Natural killer cell (primary cell): ENCODE measurements at regions not wholly inside any gene's neighbourhood (a gene's known extent, or its start where the extent isn't known, plus 50 kb on each side); places are given as distances from the start of the nearest gene placed in this dataset.

ENCODE experiments used
- ATAC-seq, 3 donors: fragments of 150-1000 bp in 2 of 3; fragments of 200-7000 bp in 1 of 3; cut with Tn5 transposase; 1 replicate in 1 of 3; 2 replicates in 2 of 3; pipeline ENCODE4 v1.10.0; 2021; ENCODE audit warnings: mild to moderate bottlenecking in 2 of 3, moderate library complexity in 2 of 3
- DNase-seq, 2 donors: peaks; one replicate each; pipeline versions ENCODE4 v3.0.0 to v3.0.0-alpha.2; 2013 to 2021; ENCODE audit warnings: mixed read lengths in 1 of 2
- H3K27ac ChIP-seq: one replicate; pipeline ENCODE4 v1.5.1; 2013; ENCODE audit warnings: mild to moderate bottlenecking, low read length
- H3K27me3 ChIP-seq: one replicate; pipeline ENCODE4 v1.6.1; 2013; ENCODE audit warnings: low read length; ENCODE audit not compliant: control insufficient read depth, insufficient read depth
- H3K36me3 ChIP-seq: one replicate; pipeline ENCODE4 v1.6.1; 2013; ENCODE audit warnings: low read length; ENCODE audit not compliant: control insufficient read depth, insufficient read depth
- H3K4me1 ChIP-seq: one replicate; pipeline ENCODE4 v1.6.1; 2013; ENCODE audit warnings: low read length; ENCODE audit not compliant: control insufficient read depth, insufficient read depth
- H3K4me3 ChIP-seq: one replicate; pipeline ENCODE4 v1.5.1; 2013; ENCODE audit warnings: low read length
- H3K9me3 ChIP-seq: one replicate; pipeline ENCODE4 v1.6.1; 2013; ENCODE audit warnings: low read length; ENCODE audit not compliant: control insufficient read depth, insufficient read depth
- H3K27ac Mint-ChIP-seq, 2 donors: one replicate each; pipeline ENCODE4 v1.8.0; 2022; ENCODE audit warnings: mild to moderate bottlenecking in 2 of 2, mixed read lengths in 2 of 2, moderate library complexity in 1 of 2
- H3K27me3 Mint-ChIP-seq, 2 donors: one replicate each; pipeline ENCODE4 v1.8.0; 2022; ENCODE audit warnings: low read depth in 2 of 2, mixed read lengths in 2 of 2
- H3K36me3 Mint-ChIP-seq: one replicate; pipeline ENCODE4 v1.8.0; 2022; ENCODE audit warnings: mixed read lengths
- H3K4me1 Mint-ChIP-seq, 2 donors: one replicate each; pipeline ENCODE4 v1.8.0; 2022; ENCODE audit warnings: mixed read lengths in 2 of 2
- H3K4me3 Mint-ChIP-seq: one replicate; pipeline ENCODE4 v1.8.0; 2022; ENCODE audit warnings: mild to moderate bottlenecking, moderate library complexity, mixed read lengths
- H3K9me3 Mint-ChIP-seq, 2 donors: one replicate each; pipeline ENCODE4 v1.8.0; 2022; ENCODE audit warnings: mixed read lengths in 2 of 2
- WGBS: methylation state at CpG from one replicate; pipeline ENCODE4 v1.1.7; 2013; ENCODE audit warnings: missing lambda C conversion rate; ENCODE audit not compliant: insufficient coverage; 5-methylcytosine and 5-hydroxymethylcytosine counted together
- intact Hi-C: fragments of 100-400 bp; cut with micrococcal nuclease; formaldehyde crosslinking; loops from one replicate; pipeline ENCODE4 v1.14.2; 2022
- TF ChIP-seq, protein P1 (sequence below): fragments of 200-600 bp; IDR thresholded peaks from one replicate; pipeline ENCODE4 v1.8.0; 2022; ENCODE audit warnings: antibody characterized with exemption

DNA sequence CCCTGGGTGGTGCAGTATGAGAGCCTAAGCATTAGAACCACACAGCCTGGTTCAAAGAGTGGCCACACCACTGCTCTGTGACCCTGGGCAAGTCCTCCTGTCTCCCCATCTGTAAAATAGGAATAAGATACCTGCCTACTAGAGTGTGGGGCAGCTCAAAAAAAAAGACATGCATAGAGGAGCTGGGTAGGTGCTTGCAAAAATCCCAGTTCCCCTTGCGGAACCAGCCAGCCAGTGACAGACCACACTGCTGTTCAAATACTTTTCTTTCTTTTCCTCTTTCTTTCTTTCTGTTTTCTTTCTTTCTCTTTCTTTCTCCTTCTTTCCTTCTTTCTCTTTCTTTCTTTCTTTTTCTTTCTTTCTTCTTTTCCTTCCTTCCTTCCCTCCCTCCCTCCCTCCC is 63.0 kb upstream of the TRIM2 start:
- TF ChIP-seq, protein P1, sequence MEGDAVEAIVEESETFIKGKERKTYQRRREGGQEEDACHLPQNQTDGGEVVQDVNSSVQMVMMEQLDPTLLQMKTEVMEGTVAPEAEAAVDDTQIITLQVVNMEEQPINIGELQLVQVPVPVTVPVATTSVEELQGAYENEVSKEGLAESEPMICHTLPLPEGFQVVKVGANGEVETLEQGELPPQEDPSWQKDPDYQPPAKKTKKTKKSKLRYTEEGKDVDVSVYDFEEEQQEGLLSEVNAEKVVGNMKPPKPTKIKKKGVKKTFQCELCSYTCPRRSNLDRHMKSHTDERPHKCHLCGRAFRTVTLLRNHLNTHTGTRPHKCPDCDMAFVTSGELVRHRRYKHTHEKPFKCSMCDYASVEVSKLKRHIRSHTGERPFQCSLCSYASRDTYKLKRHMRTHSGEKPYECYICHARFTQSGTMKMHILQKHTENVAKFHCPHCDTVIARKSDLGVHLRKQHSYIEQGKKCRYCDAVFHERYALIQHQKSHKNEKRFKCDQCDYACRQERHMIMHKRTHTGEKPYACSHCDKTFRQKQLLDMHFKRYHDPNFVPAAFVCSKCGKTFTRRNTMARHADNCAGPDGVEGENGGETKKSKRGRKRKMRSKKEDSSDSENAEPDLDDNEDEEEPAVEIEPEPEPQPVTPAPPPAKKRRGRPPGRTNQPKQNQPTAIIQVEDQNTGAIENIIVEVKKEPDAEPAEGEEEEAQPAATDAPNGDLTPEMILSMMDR: no peak
- H3K4me1 ChIP-seq: peaks cover 10% of the 10 kb centered on the region
- no peaks in the 10 kb centered on the region for H3K9me3 ChIP-seq
- H3K4me1 Mint-ChIP-seq: no peaks in the 10 kb centered on the region
- 66% methylated on average over 1 of the region's 1 CpG for WGBS
- DNase-seq (no peak), ATAC-seq (no peak)
- H3K9me3 Mint-ChIP-seq: no peaks in the 10 kb centered on the region
- H3K27me3 ChIP-seq: no peaks in the 10 kb centered on the region
- H3K36me3 Mint-ChIP-seq: no peaks in the 10 kb centered on the region
- H3K27me3 Mint-ChIP-seq: peaks cover 15 to 25% of the 10 kb centered on the region in 2 donors
- H3K27ac ChIP-seq: no peak overlapping the region
- no peaks in the 10 kb centered on the region for H3K36me3 ChIP-seq
- no peak overlapping the region for H3K4me3 ChIP-seq
- H3K4me3 Mint-ChIP-seq: no peak overlapping the region
- intact Hi-C loops: no loop called here
- no peak overlapping the region for H3K27ac Mint-ChIP-seq

DNA sequence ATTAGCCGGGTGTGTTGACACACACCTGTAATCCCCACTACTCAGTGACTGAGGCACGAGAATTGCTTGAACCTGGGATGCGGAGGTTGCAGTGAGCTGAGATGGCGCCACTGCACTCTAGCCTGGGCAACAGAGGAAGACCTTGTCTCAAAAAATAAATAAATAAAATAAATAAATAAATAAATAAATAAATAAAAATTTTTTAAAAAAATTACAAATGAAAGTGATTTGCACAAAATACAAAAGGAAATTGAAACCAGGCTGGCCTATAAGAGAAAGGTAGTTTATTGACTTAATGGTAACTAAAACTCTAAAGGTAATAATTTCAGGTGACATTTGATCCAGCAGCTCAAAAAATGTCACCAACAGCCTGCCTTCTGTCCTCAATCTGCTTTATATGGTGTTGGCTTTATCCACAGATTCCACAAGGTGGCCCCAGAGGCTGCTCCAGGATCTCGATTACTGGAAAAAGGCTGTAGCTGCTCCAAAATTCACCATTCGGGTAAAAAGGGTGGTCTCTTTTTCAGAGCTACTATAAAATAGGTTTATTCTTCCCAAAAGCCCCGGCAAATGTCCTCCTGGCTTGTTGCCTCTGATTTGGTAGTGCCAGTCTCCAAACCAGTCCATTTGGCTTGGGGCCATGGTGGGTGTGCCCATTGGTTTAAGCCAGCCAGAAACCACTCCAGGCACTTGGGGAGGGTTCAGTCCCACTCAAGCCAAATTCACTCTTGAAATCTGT is 61.4 kb upstream of the TRIM2 start:
- H3K27ac Mint-ChIP-seq: no peak overlapping the region
- H3K27ac ChIP-seq: no peak overlapping the region
- no peak overlapping the region for H3K4me3 ChIP-seq
- H3K27me3 Mint-ChIP-seq: peaks cover 6 to 19% of the 10 kb centered on the region in 2 donors
- no peaks in the 10 kb centered on the region for H3K36me3 ChIP-seq
- TF ChIP-seq, protein P1: no peak
- no peaks in the 10 kb centered on the region for H3K36me3 Mint-ChIP-seq
- no peaks in the 10 kb centered on the region for H3K4me1 Mint-ChIP-seq
- WGBS: 56% methylated on average over 6 of the region's 7 CpGs
- no peaks in the 10 kb centered on the region for H3K9me3 ChIP-seq
- H3K4me1 ChIP-seq: peaks cover 8% of the 10 kb centered on the region
- ATAC-seq (peak in 1 of 3 donors; percentile 43), DNase-seq (peak in 1 of 2 donors; percentile 77)
- no peaks in the 10 kb centered on the region for H3K9me3 Mint-ChIP-seq
- intact Hi-C loops: no loop called here
- H3K27me3 ChIP-seq: no peaks in the 10 kb centered on the region
- H3K4me3 Mint-ChIP-seq: no peak overlapping the region

DNA sequence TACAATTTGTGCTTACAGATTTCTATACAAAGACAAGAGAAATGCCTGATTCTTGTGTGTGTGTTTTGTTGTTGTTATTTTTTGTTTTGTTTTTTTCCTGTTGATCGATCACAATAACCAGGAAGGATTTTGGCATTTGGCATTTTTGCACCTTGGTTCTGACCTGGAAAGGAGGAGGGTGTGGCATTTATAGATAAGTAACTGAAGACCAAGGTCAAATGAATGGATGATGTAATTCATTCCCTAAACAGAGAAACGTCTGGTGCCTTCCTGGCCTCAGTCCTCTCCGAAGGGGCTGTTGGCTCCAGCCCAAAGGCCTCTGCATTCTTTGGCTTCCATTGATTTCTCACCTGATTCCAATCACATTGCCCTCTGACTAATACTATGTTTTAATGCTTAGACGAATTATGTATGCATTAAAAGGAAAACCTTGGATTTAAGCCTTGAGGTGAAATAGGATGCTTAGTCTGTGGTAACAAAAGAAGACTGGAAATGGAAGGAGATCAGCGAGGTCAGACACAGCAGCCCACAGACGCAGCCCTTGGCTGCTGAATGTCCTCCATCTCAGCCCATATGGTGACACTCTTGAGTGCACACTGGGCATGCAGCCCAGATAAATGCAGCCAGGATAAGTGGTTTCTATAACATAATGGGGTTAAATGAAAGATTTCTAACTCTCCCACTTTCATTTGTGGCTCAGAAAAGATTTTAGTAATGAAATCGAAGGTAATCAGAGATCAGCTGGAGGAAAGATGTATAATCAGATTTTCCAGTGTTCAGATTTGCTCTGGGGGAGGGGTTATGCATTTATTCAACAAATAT is 60.5 kb upstream of the TRIM2 start:
- no peaks in the 10 kb centered on the region for H3K9me3 Mint-ChIP-seq
- intact Hi-C loops: no loop called here
- H3K9me3 ChIP-seq: no peaks in the 10 kb centered on the region
- no peaks in the 10 kb centered on the region for H3K36me3 Mint-ChIP-seq
- peaks cover 2% of the 10 kb centered on the region for H3K4me1 ChIP-seq
- no peaks in the 10 kb centered on the region for H3K4me1 Mint-ChIP-seq
- no peak overlapping the region for H3K27ac ChIP-seq
- H3K27me3 ChIP-seq: no peaks in the 10 kb centered on the region
- peaks cover 6 to 19% of the 10 kb centered on the region in 2 donors for H3K27me3 Mint-ChIP-seq
- H3K36me3 ChIP-seq: no peaks in the 10 kb centered on the region
- no peak overlapping the region for H3K4me3 ChIP-seq
- ATAC-seq (no peak), DNase-seq (no peak)
- WGBS: 56% methylated on average over 6 of the region's 7 CpGs
- TF ChIP-seq, protein P1: no peak
- no peak overlapping the region for H3K27ac Mint-ChIP-seq
- H3K4me3 Mint-ChIP-seq: no peak overlapping the region
